Lung (tissue), 11 donors: ENCODE measurements at regions not wholly inside any gene's neighbourhood (a gene's known extent, or its start where the extent isn't known, plus 50 kb on each side); places are given as distances from the start of the nearest gene placed in this dataset.

Source experiments
- ATAC-seq: fragments of 200-7000 bp; cut with Tn5 transposase; one replicate; pipeline ENCODE4 v1.9.1; 2020; ENCODE audit warnings: moderate number of reproducible peaks; ENCODE audit not compliant: insufficient read depth, low FRiP score
- DNase-seq, 3 donors: peaks; one replicate each; pipeline ENCODE4 v3.0.0-alpha.2; 2013 to 2017
- H3K27ac ChIP-seq, 2 donors: one replicate each; pipeline ENCODE4 v1.5.1; 2013; ENCODE audit warnings: mild to moderate bottlenecking in 2 of 2, moderate library complexity in 2 of 2, control low read depth in 1 of 2, inconsistent platforms in 1 of 2, low read depth in 1 of 2, low read length in 1 of 2
- H3K27me3 ChIP-seq, 3 donors: one replicate each; pipeline ENCODE4 v1.5.1; 2013; ENCODE audit warnings: low read length in 2 of 3; ENCODE audit not compliant: control insufficient read depth in 3 of 3, insufficient read depth in 3 of 3
- H3K36me3 ChIP-seq, 4 donors: one replicate each; pipeline ENCODE4 v1.5.1; 2013; ENCODE audit warnings: low read length in 4 of 4, mild to moderate bottlenecking in 1 of 4, moderate library complexity in 1 of 4; ENCODE audit not compliant: control insufficient read depth in 4 of 4, insufficient read depth in 4 of 4
- H3K4me1 ChIP-seq, 5 donors: one replicate each; pipeline ENCODE4 v1.5.1; 2013; ENCODE audit warnings: low read length in 5 of 5, mild to moderate bottlenecking in 2 of 5, moderate library complexity in 1 of 5; ENCODE audit not compliant: control insufficient read depth in 5 of 5, insufficient read depth in 5 of 5
- H3K4me3 ChIP-seq: one replicate; pipeline ENCODE4 v1.5.1; 2013; ENCODE audit warnings: mild to moderate bottlenecking, control low read depth, moderate library complexity
- H3K9ac ChIP-seq, 2 donors: one replicate each; pipeline ENCODE4 v1.5.1; 2013; ENCODE audit warnings: low read length in 2 of 2, control low read depth in 1 of 2; ENCODE audit not compliant: insufficient read depth in 1 of 2
- H3K9me3 ChIP-seq, 4 donors: one replicate each; pipeline ENCODE4 v1.5.1; 2013; ENCODE audit warnings: low read length in 3 of 4, mild to moderate bottlenecking in 1 of 4, moderate library complexity in 1 of 4; ENCODE audit not compliant: control insufficient read depth in 4 of 4, insufficient read depth in 3 of 4
- WGBS, 2 donors: extraction: QIAGEN DNeasy Blood & Tissue Kit; methylation state at CpG; one replicate each; pipeline ENCODE4 v1.1.7; 2013; 5-methylcytosine and 5-hydroxymethylcytosine counted together
- TF ChIP-seq, protein P1 (sequence below): IDR thresholded peaks from 2 replicates; pipeline ENCODE4 v1.5.1; 2012; ENCODE audit warnings: mild to moderate bottlenecking; ENCODE audit errors: control extremely low read depth, extremely low read depth
- donor health status: control.
- donor health status: control.
- donor health status: Bipolar disorder and iron deficiency.
- donor health status: healthy.
- donor health status: DM: yes; HTN: yes; CAD: no.

DNA sequence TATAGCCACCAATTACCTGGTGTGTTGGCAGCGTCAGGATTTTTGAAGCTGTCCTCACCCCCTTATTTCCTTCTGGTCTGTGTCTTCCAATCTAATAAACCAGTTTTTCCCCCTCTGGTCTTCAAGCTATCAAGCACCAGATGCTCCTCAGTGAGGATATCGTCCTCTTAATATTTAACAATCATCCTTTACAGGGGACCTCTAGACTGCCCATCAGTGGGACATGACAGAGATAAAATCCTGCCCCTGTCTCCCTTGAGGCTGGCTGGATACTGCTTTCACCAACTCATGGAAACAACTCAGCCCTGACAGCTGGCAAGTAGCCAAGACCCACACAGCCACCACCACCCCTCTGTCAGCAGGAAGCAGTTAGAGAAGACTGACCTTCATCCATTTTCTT is 421.0 kb upstream of the API5 start:
- H3K9ac ChIP-seq = no peak overlapping the region
- 63 to 68% methylated on average over 2 of the region's 2 CpGs for whole genome bisulfite sequencing, 2 donors
- peak in 1 of 3 donors; percentile 6 for DNase-seq
- H3K27me3 ChIP-seq = no peaks in the 10 kb centered on the region
- H3K27ac ChIP-seq = no peak overlapping the region
- H3K4me1 ChIP-seq = no peaks in the 10 kb centered on the region
- H3K9me3 ChIP-seq = no peaks in the 10 kb centered on the region
- no peak for ATAC-seq
- H3K4me3 ChIP-seq = no peak overlapping the region
- TF ChIP-seq, protein P1, sequence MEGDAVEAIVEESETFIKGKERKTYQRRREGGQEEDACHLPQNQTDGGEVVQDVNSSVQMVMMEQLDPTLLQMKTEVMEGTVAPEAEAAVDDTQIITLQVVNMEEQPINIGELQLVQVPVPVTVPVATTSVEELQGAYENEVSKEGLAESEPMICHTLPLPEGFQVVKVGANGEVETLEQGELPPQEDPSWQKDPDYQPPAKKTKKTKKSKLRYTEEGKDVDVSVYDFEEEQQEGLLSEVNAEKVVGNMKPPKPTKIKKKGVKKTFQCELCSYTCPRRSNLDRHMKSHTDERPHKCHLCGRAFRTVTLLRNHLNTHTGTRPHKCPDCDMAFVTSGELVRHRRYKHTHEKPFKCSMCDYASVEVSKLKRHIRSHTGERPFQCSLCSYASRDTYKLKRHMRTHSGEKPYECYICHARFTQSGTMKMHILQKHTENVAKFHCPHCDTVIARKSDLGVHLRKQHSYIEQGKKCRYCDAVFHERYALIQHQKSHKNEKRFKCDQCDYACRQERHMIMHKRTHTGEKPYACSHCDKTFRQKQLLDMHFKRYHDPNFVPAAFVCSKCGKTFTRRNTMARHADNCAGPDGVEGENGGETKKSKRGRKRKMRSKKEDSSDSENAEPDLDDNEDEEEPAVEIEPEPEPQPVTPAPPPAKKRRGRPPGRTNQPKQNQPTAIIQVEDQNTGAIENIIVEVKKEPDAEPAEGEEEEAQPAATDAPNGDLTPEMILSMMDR = no peak
- no peaks in the 10 kb centered on the region for H3K36me3 ChIP-seq

DNA sequence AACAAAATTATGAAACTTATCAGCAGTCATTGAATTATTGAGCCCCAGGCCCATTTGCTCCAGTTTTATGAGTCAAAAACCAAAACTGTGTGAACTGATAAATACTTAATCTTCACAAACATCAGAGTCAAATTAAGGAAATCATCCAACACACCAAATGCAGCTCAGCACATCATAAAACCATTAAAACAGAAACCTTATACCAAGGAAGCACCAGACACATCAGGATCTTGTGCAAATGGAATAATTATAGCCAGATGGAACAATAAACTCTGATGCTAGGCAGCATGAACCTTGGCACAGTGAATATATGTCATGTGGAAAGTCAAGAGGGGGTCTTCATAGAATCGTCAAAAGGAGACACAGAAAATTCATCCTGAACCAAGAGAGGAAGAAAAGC is 410.7 kb upstream of the API5 start:
- WGBS, 2 donors = 69 to 83% methylated on average over 1 of the region's 1 CpG
- DNase-seq = no peak
- ATAC-seq = no peak
- Histone ChIP-seq H3K27me3 (no peaks in the 10 kb centered on the region), H3K4me3 (no peak overlapping the region), H3K9ac (no peak overlapping the region), H3K36me3 (no peaks in the 10 kb centered on the region), H3K27ac (no peak overlapping the region), H3K4me1 (no peaks in the 10 kb centered on the region), H3K9me3 (no peaks in the 10 kb centered on the region)
- TF ChIP-seq, protein P1 = no peak

DNA sequence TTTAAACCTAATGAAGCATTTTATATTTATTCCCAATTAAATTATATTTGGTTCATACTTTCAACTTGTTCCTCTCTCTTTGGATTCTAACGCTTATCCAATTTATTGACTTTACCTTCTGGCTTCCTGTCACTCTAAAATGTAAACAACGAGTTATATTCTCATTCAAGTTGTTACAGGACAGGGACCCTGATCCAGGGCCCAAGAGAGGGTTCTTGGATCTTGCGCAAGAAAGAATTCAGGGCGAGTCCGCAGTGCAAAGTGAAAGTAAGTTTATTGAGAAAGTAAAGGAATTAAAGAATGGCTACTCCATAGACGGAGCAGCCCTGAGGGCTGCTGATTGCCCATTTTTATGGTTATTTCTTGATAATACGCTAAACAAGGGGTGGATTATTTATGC is 405.6 kb upstream of the API5 start:
- TF ChIP-seq, protein P1 = no peak
- Histone ChIP-seq H3K27me3 (no peaks in the 10 kb centered on the region), H3K9me3 (no peaks in the 10 kb centered on the region), H3K36me3 (no peaks in the 10 kb centered on the region), H3K27ac (no peak overlapping the region), H3K9ac (no peak overlapping the region), H3K4me3 (no peak overlapping the region), H3K4me1 (no peaks in the 10 kb centered on the region)
- ATAC-seq = no peak
- DNase-seq = no peak
- 62 to 80% methylated on average over 7 of the region's 7 CpGs for WGBS, 2 donors

DNA sequence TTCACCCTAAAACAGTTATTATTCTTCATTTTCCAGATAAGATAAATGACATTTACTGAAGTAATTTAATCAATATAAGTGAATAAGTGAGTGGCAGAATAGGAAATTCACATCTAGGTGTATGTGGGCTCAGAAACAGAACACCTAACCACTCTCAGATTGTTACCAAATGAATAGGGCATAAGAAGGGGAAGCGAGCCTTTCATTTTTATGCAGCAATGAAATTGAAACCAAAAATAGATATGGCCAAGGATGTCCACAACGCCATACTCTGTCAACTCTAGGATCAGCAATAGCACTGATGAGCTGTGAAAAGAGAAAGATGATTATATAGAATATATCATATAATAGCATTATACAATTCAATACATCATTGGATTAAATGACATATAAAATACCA is 398.1 kb upstream of the API5 start:
- no peaks in the 10 kb centered on the region for H3K4me1 ChIP-seq
- H3K27me3 ChIP-seq = no peaks in the 10 kb centered on the region
- ATAC-seq (no peak), DNase-seq (no peak)
- no peak overlapping the region for H3K9ac ChIP-seq
- 79 to 97% methylated on average over 2 of the region's 2 CpGs for WGBS, 2 donors
- H3K4me3 ChIP-seq = no peak overlapping the region
- TF ChIP-seq, protein P1 = no peak
- peaks cover 0 to 2% (median 0%) of the 10 kb centered on the region in 4 donors for H3K9me3 ChIP-seq
- H3K36me3 ChIP-seq = no peaks in the 10 kb centered on the region
- no peak overlapping the region for H3K27ac ChIP-seq
